ENCODE measurements at regions not wholly inside any gene's neighbourhood (a gene's known extent, or its start where the extent isn't known, plus 50 kb on each side); places are given as distances from the start of the nearest gene placed in this dataset.
"Not testable (repeated sequence)": the region's sequence is repeated elsewhere in the genome, so short reads cannot be mapped to it uniquely, and the experiment has no call there.

DNA sequence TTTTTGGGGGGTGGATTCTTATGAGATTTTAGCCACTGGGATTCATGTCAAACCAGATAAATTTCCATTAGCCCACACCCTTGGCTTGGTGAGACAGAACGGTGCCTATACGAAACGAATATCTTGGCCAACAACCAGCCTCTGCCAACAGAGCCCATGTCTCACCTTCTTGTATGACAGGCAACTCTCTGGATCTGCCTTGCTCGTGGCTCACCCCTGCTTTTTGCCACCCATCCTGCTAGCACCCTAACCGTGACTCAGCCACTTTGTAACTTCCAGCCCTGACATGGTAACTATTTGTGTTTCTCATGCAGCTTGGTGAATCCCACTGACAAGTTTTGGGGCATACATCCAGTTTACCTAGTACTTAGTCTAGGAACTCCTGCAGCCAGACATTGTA lies 457.0 kb downstream of the SPATA31D1 start:
- no peak for DNase-seq (ENCODE audit: low spot score)

DNA sequence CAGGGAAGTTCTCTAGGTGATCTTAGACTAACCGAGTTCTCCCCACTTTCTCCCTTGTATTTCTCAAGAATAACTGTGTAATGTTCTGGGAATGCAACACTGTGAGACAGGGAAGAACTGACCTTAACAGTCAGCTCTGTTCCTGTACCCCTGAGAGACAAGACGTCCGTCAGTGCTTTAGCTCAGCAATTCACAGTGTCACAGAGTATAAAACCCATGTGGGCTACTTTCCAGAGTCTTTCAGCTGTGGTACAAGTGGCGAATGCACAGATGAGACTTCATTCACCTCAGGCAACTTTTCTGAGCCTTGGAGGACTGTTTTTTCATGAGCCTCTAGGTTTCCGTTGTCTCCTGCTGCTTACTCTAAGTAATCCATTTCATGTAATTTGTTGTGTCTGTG lies 458.8 kb downstream of the SPATA31D1 start:
- DNase-seq (ENCODE audit: low spot score), result no peak

DNA sequence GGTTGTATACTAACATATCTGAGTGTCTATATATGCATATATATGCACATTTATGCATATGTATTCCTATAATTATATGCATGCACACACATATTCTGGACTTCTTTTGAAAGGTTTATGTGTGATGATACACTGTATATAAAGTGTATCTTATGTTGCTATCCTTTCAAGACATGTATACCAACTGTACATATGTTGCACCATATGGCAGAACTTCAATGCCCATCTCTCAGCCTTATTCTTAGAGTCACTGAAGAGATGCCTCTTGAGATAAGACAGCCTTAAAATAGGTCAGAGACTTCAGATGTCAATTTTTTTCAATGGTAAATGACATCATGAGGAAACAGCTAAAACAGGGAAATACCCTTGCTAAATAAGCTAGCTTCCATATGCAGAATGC lies 461.4 kb downstream of the SPATA31D1 start:
- no peak for DNase-seq (ENCODE audit: low spot score)

DNA sequence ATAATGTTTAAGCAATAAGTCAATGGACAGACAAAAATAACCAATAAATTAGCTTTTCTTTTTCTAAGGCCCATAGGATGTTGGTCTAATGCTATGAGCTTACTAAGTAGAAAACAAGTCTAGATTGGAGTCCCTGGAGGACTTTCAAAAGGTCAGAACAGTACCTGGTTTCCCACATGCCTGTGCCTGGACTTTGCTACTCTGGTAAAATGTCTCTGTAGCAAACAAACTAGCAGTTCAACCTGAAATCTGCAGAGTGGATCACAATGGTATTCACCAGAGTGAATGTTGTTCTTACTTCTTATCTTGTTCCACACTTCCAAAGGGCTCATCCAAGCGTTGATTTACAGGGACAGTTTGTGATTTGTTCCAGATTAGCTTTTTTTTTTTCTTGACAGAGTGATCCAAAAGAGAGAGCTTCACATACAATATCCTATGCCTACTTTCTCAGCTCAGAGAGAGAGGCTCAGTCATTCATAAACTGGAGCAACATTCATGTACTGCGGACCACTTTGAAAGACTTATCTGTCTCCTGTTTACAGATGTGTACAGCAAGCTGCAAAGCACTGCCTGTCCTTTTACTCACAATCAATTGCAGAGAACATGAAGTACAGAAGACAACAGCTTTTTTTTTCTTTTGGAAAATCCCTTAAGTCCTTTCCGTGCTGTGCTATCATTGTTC lies 466.1 kb downstream of the SPATA31D1 start:
- no peak for DNase-seq (ENCODE audit: low spot score)

DNA sequence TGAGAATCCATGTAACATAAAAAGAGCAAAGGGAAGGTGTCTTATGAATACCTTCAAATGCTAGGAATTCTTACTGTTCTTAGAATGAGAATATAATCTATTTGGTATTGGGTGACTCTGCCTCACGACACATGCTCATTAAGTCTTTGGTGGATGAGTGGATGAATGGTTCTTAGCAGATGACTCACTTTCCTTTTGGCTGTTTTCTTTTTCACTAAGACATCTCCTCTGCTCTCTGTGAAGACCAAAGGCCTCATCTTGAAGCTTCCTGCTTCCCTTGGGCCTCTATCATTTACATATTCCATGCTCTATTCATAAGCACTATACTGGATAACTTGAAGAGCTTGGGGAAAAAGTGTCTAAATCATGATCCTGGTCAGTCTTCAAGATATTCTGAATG lies 468.1 kb downstream of the SPATA31D1 start:
- DNase-seq (ENCODE audit: low spot score), result peak; percentile 40

DNA sequence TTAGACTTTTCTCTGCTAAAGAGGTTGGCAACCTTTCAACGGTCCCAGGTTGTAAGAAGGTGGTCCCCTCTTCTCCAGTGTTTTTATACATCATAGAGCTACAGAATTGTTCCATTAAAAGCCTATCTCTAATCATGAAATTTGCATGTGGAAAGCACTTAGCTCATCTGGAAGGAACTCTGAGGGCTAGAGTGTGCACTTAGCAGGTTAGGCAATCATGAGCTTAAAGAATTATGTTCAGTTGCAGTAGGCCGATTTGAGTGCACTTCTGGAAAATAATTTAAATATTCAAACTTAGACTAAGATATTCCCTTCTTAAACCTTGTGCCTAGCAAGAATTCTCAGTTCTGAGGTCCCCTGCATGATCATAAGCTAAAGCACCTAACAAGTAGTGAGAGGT lies 468.7 kb downstream of the SPATA31D1 start:
- no peak for DNase-seq (ENCODE audit: low spot score)

DNA sequence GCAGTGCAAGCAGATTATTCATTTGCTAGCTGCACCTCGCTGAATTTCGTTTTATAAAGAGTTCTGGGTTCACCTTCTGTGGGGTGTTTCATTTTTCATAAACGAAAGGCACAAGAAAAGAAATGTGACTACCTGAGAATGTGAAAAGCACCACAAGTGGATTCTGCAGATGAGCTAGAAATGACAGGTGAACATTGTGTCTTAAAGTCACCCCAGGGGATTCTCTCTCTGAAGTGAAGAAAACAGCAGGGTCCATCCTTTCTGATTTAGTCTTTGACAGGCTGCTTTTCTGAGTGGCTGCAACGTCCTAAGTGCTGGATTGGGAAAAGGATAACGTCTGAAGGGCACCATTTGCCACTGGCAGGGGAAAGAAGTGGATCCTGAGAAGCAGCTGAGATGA lies 469.3 kb downstream of the SPATA31D1 start:
- DNase-seq (ENCODE audit: low spot score), result no peak

DNA sequence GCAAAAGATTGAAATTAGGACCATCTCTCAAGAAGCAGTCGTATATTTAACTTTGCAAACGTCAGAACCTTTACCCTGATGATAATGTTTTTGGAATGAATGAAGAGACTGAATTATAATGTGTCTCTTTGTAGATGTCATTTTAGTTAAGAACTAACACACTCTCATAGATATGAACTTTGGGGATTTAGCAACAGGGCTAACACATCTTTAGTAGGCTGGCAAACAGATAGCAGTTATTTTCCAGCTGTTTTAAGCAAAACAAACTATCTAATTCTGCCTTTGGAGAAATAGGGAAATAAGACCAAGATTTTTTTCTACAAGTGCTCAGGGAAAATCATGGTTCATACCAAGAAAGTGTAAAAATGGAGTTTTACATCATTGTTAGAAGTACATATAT lies 469.7 kb downstream of the SPATA31D1 start:
- DNase-seq (ENCODE audit: low spot score), result no peak

DNA sequence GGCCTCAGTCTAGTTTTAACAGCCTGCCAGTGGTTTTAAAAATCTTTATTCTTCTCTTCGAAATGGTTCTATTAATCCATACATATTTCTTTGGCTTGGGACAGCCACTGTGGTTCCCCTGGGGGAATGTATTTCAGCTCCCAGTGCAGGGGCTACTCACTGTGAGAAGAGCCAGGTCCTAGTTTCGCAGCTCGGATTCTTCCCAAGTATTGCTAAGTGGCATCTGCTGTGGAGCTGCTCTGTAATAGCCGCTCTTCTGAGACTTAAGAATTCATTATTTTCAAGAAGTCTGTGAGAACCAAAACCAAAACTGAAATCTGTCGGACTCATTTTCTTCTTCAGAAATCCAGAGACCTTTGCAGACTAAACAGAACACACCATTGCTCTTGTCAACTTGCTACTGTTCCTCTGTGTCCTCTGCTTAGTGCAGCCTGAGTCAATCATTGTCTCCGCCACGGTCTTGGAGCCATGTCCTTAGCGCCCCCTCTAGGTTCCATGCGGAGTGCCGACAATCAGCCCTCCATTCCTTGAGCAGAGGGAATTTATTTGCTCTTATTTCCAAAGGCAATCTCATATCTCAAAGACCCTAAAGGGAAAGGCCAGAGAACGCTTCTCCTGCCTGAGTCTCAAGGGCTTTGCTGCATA lies 478.2 kb downstream of the SPATA31D1 start:
- DNase-seq (ENCODE audit: low spot score), result no peak

DNA sequence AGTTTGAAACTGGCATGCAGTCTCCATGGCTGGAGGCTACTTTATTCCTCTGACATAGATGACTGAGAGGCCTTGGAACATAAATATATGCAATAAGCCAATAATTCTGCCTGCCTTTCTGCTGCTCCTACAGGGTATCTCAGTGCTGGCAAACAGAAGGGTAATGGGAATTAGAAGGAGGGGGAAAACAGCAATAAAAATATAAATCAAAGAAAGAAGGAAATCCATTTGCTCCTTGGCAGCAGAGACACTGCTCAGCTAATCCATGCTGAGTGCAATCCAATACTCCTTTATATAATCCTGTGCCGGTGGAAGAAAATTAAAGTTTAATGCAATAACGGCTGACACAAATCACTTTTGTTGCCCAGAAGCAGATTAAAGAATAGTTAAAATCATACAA lies 478.9 kb downstream of the SPATA31D1 start:
- DNase-seq (ENCODE audit: low spot score), result no peak

DNA sequence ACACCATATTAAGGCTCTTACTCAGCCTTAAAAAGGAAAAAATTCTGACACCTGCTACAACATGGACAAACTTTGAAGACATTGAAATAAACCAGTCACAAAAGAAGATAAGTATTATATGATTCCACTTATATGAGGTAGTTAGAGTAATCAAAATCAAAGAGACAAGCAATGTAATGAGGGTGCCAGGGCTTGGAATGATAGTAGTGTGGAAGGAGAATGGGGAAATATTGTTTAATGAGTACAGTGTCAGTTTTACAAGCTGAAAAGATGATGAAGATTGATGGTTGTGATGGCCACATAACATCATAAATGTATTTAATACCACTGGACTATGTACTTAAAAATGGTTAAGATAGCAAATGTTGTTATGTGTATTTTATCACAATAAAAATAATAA lies 485.7 kb downstream of the SPATA31D1 start:
- DNase-seq (ENCODE audit: low spot score), result no peak

DNA sequence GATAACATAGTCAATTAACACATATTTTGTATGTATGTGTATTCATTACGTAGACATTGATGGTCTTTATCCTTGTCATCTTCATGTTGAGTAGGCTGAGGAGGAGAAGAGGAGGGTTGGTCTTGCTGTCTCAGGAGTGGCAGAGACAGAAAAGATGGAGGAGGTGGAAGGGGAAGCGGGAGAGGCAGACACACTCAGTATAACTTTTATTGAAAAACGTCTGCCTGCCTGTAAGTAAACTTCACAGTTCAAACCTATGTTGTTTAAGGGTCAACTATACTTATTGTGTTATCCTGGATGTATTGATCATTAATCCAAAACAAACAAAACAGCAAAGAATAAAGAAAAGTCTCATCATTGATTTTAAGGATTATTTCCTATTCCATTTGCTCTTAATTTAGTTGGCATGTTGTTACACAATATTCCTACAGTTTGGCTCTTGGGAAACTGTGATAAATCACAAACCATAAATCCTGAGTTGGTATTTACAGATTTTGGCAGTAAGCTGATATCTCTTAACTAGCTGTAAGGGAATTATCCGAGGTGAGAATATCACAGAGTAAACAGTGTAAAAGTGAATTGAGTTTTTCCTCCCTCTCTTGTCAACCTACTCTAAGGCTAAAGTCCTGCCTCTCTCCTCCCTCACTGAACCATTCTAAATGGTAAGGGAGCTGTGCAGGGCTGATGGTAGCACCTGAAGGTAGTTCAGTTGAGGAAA lies 487.2 kb downstream of the SPATA31D1 start:
- DNase-seq (ENCODE audit: low spot score), result no peak

DNA sequence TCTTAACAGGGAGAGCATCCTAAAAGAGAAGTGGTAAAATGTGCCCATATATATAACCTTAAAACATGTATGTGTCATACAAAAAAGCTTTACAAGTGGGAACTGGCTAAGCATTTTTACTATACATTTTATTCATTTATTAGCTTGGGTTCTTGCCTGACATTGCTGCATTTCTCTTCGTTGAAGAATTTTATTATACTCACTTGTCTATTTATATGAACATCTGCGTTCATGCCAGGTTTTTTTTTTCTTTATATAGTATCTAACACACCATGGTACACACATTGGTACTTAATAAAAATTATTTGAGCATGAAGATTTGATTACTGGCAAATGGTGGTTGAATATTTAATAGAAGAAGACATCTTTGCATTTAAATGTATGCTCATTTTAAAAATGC lies 492.3 kb downstream of the SPATA31D1 start:
- no peak for DNase-seq (ENCODE audit: low spot score)

DNA sequence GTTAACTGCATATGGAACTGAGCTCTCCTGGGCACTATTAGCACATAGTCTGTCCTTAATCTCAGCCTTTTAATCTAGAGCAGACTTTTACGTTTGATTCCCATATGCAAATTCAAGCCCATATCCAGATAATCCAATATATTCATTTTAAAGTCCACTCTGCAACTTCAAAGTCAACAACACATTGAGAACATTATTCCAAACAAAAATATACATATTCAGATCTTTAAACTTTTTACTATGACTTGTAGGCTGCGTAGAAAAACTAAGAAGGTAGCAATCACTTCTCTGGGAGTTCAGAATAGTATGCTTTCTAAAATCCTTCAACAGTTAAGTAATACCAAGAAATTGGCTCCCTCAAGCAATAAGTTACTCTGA lies 499.4 kb downstream of the SPATA31D1 start:
- DNase-seq (ENCODE audit: low spot score), result no peak

DNA sequence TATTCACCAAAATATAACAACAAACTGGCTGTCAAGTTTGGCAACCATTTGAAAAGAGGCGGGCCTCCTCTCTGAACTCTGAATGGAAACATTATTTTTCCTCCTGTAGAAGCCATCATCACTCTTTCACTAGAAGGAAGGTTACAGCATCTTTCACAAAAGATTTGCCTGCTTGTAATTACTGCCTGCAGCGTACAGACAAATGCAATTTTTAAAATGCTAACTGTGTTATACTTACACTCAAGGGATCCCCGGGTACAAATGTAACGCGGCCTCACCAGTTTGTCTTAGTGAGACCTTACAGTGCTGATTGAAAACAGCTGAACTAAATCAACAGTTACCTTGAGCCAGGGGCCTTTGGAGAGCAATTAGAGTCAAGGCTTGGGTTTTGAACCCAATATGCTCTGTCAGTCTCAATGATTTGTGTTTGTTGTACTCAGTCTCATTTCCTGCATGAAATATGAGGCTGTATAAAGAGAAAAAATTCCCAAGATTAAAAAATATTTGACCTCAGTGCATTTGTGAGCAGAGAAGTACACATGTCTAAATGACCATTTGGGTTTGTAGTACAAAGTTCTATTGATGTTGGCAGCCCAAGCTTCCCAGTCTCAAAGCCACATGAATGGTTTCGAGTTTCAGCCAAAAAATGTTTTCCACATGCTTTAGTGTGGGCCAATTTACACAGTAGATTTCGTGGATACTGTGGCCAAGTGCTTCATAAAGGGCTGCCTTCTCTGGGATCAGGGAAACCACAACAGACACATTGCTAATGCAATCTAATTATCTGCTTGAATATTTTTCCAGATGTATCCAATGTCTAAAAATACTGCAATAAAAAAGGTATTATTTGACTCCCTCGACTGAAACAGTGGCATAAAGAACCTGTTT lies 500.0 kb downstream of the SPATA31D1 start:
- DNase-seq (ENCODE audit: low spot score), result peak; percentile 64

DNA sequence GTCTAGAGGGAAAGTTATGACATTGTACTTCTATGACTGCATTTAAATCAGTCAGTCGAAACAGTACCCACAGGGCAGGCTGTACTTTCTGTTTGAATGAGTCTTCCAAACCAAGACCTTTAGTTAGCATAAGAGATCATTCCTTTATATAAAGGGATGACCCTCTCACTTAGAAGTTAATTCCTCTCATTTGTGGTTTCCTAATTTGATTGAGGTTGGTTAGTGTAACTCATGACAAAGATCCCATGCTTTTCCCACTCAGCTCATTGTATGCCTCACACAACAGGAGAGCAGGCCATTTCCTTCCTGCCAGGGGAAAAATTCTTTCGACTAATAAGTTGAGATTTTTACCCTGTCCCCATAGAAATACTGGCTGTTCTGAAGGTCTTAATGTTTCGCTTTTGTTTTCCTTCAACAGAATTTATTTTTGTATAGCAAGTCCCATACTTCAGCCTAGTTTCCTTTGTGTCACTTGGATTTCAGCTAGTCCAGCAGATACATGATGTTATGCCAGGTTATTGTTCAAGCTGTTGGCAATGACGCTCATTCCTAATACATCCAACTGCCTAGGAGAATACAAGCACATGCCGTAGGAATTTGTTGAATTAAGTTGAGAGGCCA lies 500.7 kb downstream of the SPATA31D1 start:
- peak; percentile 9 for DNase-seq (ENCODE audit: low spot score)

DNA sequence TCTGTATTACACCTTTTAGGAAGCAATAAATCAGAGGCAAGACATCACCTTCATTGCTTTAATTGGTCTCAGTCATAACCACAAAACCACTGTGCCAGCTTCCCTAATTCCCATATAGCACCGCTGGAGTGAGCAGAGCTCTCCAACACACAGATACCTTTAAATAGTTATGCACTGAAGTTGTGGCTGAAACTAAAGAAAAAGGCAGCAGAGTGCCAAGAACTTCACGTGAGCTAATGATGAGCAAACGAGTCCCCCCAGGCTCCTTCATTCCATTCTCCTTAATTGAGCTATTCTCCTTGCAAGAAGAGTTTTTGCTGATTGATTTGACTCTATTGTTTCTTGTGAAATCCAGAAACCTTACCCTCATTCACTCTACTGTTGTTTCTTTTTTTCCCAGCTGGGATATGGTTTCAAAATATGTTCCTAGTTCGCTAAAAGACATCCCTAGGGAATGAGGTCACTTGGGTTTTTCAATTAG lies 501.5 kb downstream of the SPATA31D1 start:
- peak; percentile 52 for DNase-seq (ENCODE audit: low spot score)

DNA sequence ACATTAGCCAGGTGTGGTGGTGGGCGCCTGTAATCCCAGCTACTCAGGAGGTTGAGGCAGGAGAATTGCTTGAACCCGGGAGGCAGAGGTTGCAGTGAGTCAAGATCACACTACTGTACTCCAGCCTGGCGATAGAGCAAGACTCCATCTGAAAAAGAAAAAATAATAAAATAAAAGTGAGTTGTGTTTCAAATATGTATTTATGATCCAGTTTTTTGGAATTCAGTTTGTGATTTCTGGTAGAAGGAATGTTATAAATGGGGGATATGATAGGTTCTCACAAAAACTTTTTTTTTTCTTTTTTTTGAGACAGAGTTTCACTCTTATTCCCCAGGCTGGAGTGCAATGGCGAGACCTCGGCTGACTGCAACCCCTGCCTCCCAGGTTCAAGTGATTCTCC lies 502.2 kb downstream of the SPATA31D1 start:
- not testable (repeated sequence) for DNase-seq (ENCODE audit: low spot score)

DNA sequence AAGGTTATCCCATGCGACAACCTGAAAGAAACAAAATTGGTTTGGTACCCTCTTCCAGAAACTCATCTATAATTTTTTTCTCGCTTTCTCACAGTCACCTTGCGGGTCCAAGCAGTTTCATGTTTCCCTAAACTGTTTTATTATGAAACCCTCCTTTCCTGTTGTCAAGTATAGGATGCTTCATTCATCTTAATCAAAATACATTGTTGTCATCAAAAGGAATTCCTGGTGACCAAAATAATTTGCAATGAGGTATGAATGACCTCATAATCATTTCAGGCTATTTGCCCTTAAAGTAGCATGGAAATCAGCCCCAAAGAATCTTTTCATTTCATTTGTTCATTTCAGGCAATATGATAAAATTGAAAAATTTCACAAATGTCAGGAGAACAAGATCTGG lies 503.0 kb downstream of the SPATA31D1 start:
- no peak for DNase-seq (ENCODE audit: low spot score)

DNA sequence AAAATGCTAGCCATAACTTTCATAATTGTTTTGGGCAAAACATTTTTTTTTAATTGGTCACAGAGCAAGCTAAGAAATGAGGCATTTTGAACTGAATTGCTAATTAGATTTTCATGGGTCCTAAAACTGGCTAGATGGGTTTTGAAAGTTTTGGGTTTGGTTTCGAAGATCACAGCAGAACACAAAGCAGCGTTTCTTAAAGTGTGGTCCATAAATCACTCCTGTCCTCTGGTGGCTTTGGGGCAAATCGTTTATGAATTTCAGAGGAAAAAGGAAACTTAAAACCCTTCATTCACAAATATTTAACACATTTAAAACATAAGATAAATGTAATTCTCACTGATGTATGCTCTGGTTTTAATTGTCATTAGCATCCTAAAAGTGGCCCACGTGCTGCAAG lies 503.7 kb downstream of the SPATA31D1 start:
- DNase-seq (ENCODE audit: low spot score), result no peak

DNA sequence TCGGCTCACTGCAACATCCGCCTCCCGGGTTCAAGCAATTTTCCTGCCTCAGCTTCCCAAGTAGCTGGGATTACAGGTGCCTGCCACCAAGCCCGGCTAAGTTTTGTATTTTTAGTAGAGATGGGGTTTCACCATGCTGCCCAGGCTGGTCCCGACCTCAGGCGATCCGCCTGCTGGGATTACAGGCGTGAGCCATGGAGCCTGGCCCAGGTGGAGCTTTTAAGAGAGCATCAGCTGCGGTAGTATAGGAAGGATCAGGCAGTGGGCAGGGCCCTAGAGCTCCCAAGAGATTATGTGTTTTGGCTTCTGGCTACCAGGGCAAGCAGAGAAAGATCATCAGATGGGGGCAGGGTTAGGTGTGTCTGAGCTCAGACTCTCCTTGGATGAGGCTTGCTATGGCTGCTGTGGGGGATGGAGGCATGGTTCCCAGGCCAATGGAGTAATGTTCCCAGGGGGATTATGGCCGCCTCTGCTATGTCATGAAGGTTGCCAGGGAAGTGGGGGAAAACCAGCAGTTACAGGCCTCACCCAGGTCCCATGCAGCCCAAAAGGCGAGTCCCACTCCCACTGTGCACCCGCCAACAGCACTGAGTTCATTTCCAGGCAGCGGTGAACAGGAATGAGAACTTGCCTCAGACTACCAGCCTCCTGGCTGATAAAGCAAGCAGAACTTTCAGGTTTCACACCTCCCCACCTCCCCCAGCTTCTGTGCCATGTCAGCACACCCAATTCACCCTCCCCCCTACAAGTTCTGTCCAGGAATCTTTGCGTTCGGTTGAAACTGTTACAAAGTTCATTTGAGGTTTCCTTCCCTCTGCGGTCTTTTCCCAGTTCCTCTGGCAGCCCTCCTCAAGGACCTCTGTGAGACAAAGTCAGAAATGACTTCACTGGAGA lies 507.6 kb downstream of the SPATA31D1 start:
- DNase-seq (ENCODE audit: low spot score), result no peak
